SJCRH30 (cell line): ENCODE measurements at regions not wholly inside any gene's neighbourhood (a gene's known extent, or its start where the extent isn't known, plus 50 kb on each side); places are given as distances from the start of the nearest gene placed in this dataset.

Source experiments
- DNase-seq, 2 experiments: peaks; one replicate each; pipeline ENCODE4 v3.0.0-alpha.2; 2015 to 2020
- H3K27ac ChIP-seq: fragments of 250-450 bp; sonication (Bioruptor Pico); 2 replicates; pipeline ENCODE4 v1.5.1; 2020; ENCODE audit warnings: mild to moderate bottlenecking, moderate library complexity
- H3K27me3 ChIP-seq: fragments of 250-450 bp; sonication (Bioruptor Pico); 2 replicates; pipeline ENCODE4 v1.5.1; 2020; ENCODE audit warnings: mild to moderate bottlenecking, moderate library complexity
- H3K36me3 ChIP-seq: fragments of 250-450 bp; sonication (Bioruptor Pico); 2 replicates; pipeline ENCODE4 v1.5.1; 2020; ENCODE audit warnings: mild to moderate bottlenecking, moderate library complexity
- H3K4me1 ChIP-seq: fragments of 250-450 bp; sonication (Bioruptor Pico); 2 replicates; pipeline ENCODE4 v1.5.1; 2020; ENCODE audit warnings: mild to moderate bottlenecking, moderate library complexity
- H3K4me3 ChIP-seq: fragments of 250-450 bp; sonication (Bioruptor Pico); 2 replicates; pipeline ENCODE4 v1.5.1; 2020; ENCODE audit warnings: mild to moderate bottlenecking, moderate library complexity
- H3K9me3 ChIP-seq: fragments of 250-450 bp; sonication (Bioruptor Pico); replicated peaks from 2 replicates; pipeline ENCODE4 v1.5.1; 2020; ENCODE audit warnings: mild to moderate bottlenecking, moderate library complexity

GRCh38 chr6:16078064-16078463 lies 50.8 kb upstream of the MYLIP start:
- no peaks in the 10 kb centered on the region for H3K36me3 ChIP-seq
- no peak overlapping the region for H3K27ac ChIP-seq
- no peaks in the 10 kb centered on the region for H3K4me1 ChIP-seq
- H3K27me3 ChIP-seq, result no peaks in the 10 kb centered on the region
- H3K4me3 ChIP-seq, result no peak overlapping the region
- H3K9me3 ChIP-seq, result no peaks in the 10 kb centered on the region
- DNase-seq, result no peak

- Histone ChIP-seq H3K36me3 (no peaks in the 10 kb centered on the region), H3K27ac (no peak overlapping the region), H3K4me3 (no peak overlapping the region), H3K27me3 (no peaks in the 10 kb centered on the region), H3K4me1 (peaks cover 3% of the 10 kb centered on the region), H3K9me3 (no peaks in the 10 kb centered on the region)
- no peak for DNase-seq
Observed at GRCh38 chr6:16069671-16070070, 59.2 kb upstream of the MYLIP start.

- no peaks in the 10 kb centered on the region for H3K9me3 ChIP-seq
- peaks cover 3% of the 10 kb centered on the region for H3K4me1 ChIP-seq
- H3K4me3 ChIP-seq, result no peak overlapping the region
- H3K36me3 ChIP-seq, result no peaks in the 10 kb centered on the region
- no peak overlapping the region for H3K27ac ChIP-seq
- DNase-seq, result no peak
- H3K27me3 ChIP-seq, result no peaks in the 10 kb centered on the region
Observed at GRCh38 chr6:16069222-16069621, 59.7 kb upstream of the MYLIP start.

- H3K9me3 ChIP-seq, result no peaks in the 10 kb centered on the region
- no peak overlapping the region for H3K27ac ChIP-seq
- H3K4me3 ChIP-seq, result no peak overlapping the region
- no peak for DNase-seq
- H3K4me1 ChIP-seq, result peaks cover 14% of the 10 kb centered on the region
- no peaks in the 10 kb centered on the region for H3K27me3 ChIP-seq
- no peaks in the 10 kb centered on the region for H3K36me3 ChIP-seq
Observed at GRCh38 chr6:16067568-16067967, 61.3 kb upstream of the MYLIP start.

DNA sequence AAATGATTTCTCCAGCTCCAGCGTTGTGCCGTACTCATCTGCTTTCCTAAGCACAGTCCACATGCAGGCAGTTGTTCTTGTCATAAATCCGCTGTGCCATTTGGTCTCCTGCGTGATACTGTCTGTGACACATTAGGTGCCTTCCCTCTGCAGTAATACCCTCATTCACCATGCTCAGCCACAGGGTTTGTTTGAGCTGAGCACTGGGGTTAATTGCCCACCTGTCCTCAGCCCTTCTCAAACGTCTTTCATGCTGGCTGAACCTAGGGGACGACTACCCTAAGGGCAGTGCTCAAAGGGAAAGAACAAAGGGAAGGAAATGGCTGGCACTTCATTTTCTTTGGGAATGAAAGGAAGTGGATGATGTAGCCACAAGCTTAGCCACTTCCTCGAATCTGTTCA lies 64.2 kb upstream of the MYLIP start:
- Histone ChIP-seq H3K27ac (peak overlapping the region; percentile 79), H3K27me3 (no peaks in the 10 kb centered on the region), H3K4me1 (peaks cover 21% of the 10 kb centered on the region), H3K9me3 (no peaks in the 10 kb centered on the region), H3K36me3 (no peaks in the 10 kb centered on the region), H3K4me3 (peak overlapping the region; percentile 42)
- DNase-seq, result peak; percentile 79 to 92

DNA sequence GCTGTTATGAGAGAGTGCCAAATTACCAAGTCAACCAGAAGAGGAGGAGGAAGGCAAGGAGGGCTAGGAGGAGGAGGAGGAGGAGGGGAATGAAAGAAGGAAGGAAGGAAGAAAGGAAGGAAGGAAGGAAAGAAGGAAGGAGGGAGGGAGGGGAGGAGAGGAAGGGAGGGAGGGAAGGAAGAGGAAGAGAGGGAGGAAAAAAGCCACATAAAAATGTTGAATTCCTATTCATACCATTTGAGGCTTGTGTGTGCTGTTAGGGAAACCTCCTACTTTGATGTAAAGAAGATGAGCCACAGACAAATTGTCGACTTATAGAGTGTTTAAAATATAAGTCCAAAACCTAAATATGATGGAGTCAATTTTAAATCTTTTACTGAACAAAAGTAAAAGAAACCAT lies 65.3 kb upstream of the MYLIP start:
- peak overlapping the region; percentile 79 for H3K27ac ChIP-seq

DNA sequence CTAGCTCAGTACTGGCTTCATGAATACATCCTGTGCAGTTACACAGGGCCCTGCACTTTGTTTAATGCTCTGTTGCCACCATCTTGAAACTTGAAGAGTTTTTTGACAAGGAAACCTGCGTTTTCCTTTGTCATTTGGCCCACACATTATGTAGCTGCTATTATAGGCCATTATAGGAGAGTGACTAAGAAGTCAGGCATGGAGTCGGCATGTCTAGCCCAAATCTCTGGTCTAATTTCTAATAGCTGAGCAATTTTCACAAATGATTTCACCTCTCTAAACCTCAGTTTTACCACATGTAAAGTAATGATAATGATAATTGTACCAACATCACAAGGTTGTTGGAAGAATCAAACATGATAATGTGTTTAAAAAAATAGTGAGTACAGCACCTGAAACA lies 67.1 kb upstream of the MYLIP start:
- no peaks in the 10 kb centered on the region for H3K27me3 ChIP-seq

More for the DNA sequence above, 65.3 kb upstream of the MYLIP start:
- H3K36me3 ChIP-seq, result no peaks in the 10 kb centered on the region
- peaks cover 29% of the 10 kb centered on the region for H3K4me1 ChIP-seq
- DNase-seq, result no peak
- peak overlapping the region; percentile 42; the same call in 1 of the 2 replicates for H3K4me3 ChIP-seq
- no peaks in the 10 kb centered on the region for H3K9me3 ChIP-seq
- no peaks in the 10 kb centered on the region for H3K27me3 ChIP-seq

GRCh38 chr6:16060039-16060438 lies 68.8 kb upstream of the MYLIP start:
- no peaks in the 10 kb centered on the region for H3K36me3 ChIP-seq
- H3K4me3 ChIP-seq, result peak overlapping the region; percentile 40
- peak overlapping the region; percentile 57 for H3K27ac ChIP-seq
- no peaks in the 10 kb centered on the region for H3K27me3 ChIP-seq
- DNase-seq, result peak; percentile 5 to 26
- no peaks in the 10 kb centered on the region for H3K9me3 ChIP-seq
- H3K4me1 ChIP-seq, result peaks cover 28% of the 10 kb centered on the region

More for the DNA sequence above, 67.1 kb upstream of the MYLIP start:
- no peak for DNase-seq
- Histone ChIP-seq H3K27ac (no peak overlapping the region), H3K4me3 (no peak overlapping the region), H3K9me3 (no peaks in the 10 kb centered on the region), H3K36me3 (no peaks in the 10 kb centered on the region), H3K4me1 (peaks cover 29% of the 10 kb centered on the region)

DNA sequence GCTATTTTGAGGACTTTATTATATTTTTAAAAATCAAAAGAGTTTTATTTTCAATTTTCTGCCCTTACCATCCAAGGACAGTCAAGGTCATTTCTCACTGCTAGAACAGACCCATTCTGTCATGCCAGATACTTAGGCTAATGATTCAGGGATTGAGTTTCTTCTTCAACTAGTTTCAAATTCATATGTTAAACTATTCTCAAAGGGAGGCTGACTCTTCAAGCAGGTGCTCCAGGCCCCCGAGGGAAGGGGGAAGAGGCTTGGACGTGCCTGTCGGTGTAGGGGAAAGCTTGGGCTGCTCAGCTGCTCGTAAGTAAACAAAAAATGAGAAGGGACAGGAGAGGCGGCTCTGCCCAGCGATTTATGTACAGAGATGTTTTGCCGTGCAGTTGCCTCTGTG lies 69.4 kb upstream of the MYLIP start:
- peak; percentile 81 to 85 for DNase-seq
- Histone ChIP-seq H3K4me1 (peaks cover 26% of the 10 kb centered on the region), H3K36me3 (no peaks in the 10 kb centered on the region), H3K4me3 (peak overlapping the region; percentile 40), H3K27me3 (no peaks in the 10 kb centered on the region), H3K9me3 (no peaks in the 10 kb centered on the region), H3K27ac (peak overlapping the region; percentile 57)

DNA sequence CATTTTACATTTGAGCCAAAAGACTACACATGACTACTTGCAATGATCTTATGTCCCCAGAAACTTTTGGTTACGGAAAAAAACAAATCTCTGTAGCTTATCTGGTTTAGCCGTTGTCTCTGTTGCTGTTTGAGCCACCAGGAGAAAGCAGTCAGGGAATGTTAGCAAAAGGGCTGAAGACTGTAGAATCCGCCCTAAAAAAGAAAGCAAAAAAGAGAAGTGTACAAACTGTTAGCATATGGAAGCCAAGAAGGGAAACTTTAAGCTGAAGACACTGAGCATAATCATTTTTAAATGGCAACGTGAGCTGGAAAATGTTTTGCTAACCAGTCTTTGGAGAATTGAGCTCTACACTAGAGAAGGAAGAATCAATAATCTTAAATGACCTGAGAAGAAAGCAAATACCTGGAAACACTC lies 69.9 kb upstream of the MYLIP start:
- no peak overlapping the region for H3K4me3 ChIP-seq
- H3K9me3 ChIP-seq, result no peaks in the 10 kb centered on the region
- peak in 1 of 2 experiments; percentile 5 for DNase-seq
- H3K36me3 ChIP-seq, result no peaks in the 10 kb centered on the region
- H3K4me1 ChIP-seq, result peaks cover 23% of the 10 kb centered on the region
- no peaks in the 10 kb centered on the region for H3K27me3 ChIP-seq
- H3K27ac ChIP-seq, result peak overlapping the region; percentile 57; the same call in 1 of the 2 replicates

GRCh38 chr6:16058201-16058928 lies 70.5 kb upstream of the MYLIP start:
- no peaks in the 10 kb centered on the region for H3K9me3 ChIP-seq
- H3K27me3 ChIP-seq, result no peaks in the 10 kb centered on the region
- peak in 1 of 2 experiments; percentile 17 for DNase-seq
- peaks cover 17% of the 10 kb centered on the region for H3K4me1 ChIP-seq
- no peak overlapping the region for H3K4me3 ChIP-seq
- no peaks in the 10 kb centered on the region for H3K36me3 ChIP-seq
- H3K27ac ChIP-seq, result no peak overlapping the region

DNA sequence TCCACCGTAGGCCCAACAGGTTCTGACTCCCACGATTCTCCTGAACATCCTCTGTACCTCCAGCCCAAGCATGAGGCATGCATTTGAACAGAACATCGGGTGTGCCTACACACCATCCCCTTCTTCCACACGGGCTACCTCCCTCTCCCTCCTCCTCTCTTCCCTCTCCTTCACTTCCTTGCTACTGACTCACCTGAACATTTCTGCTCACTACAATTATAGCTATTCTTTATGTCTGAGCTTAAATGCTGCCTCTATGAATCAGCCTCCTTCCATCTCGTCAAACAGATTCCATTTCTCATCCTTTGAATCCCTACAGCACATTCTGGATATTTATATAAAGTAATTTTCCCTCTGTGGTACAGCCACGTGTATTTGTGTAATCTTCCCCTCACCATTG lies 71.4 kb upstream of the MYLIP start:
- Histone ChIP-seq H3K27me3 (no peaks in the 10 kb centered on the region), H3K27ac (no peak overlapping the region), H3K4me1 (peaks cover 15% of the 10 kb centered on the region), H3K9me3 (no peaks in the 10 kb centered on the region), H3K36me3 (no peaks in the 10 kb centered on the region), H3K4me3 (no peak overlapping the region)
- no peak for DNase-seq

GRCh38 chr6:16056263-16056870 lies 72.5 kb upstream of the MYLIP start:
- no peak for DNase-seq
- Histone ChIP-seq H3K9me3 (no peaks in the 10 kb centered on the region), H3K36me3 (no peaks in the 10 kb centered on the region), H3K27ac (no peak overlapping the region), H3K4me1 (peaks cover 15% of the 10 kb centered on the region), H3K27me3 (no peaks in the 10 kb centered on the region), H3K4me3 (no peak overlapping the region)

DNA sequence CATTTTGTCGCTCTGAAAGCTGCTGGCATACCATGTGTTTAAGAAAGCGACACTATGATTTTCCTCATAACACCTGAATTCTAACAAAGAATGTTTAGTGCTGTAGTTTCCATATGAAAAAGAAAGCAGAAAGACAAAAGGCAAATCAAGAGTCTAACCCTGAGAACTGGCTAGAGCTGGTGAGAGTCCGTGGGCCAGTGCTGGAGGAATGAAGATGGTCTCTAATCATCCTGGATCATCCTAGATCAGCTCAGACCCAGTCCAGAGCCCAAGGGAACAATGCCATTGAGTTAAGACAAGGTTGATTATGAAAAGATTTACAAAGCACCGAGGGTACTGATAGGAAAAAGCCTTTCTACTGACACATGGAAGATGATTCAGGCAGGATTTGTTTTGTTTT lies 73.0 kb upstream of the MYLIP start:
- Histone ChIP-seq H3K36me3 (no peaks in the 10 kb centered on the region), H3K27me3 (no peaks in the 10 kb centered on the region), H3K4me1 (peaks cover 15% of the 10 kb centered on the region), H3K27ac (no peak overlapping the region), H3K4me3 (no peak overlapping the region), H3K9me3 (no peaks in the 10 kb centered on the region)
- no peak for DNase-seq

GRCh38 chr6:16049168-16049567 lies 79.7 kb upstream of the MYLIP start:
- no peaks in the 10 kb centered on the region for H3K36me3 ChIP-seq
- no peaks in the 10 kb centered on the region for H3K27me3 ChIP-seq
- H3K4me1 ChIP-seq, result no peaks in the 10 kb centered on the region
- no peaks in the 10 kb centered on the region for H3K9me3 ChIP-seq
- no peak for DNase-seq
- no peak overlapping the region for H3K27ac ChIP-seq
- no peak overlapping the region for H3K4me3 ChIP-seq

- no peak for DNase-seq
- H3K27ac ChIP-seq, result no peak overlapping the region
- no peaks in the 10 kb centered on the region for H3K4me1 ChIP-seq
- H3K27me3 ChIP-seq, result no peaks in the 10 kb centered on the region
- no peaks in the 10 kb centered on the region for H3K36me3 ChIP-seq
- H3K4me3 ChIP-seq, result no peak overlapping the region
- no peaks in the 10 kb centered on the region for H3K9me3 ChIP-seq
Observed at GRCh38 chr6:16048221-16048620, 80.7 kb upstream of the MYLIP start.
